CD14-positive monocyte (primary cell): ENCODE measurements at regions not wholly inside any gene's neighbourhood (a gene's known extent, or its start where the extent isn't known, plus 50 kb on each side); places are given as distances from the start of the nearest gene placed in this dataset.

Source experiments
- DNase-seq, 3 donors: peaks; one replicate each; pipeline ENCODE4 v3.0.0-alpha.2; 2011 to 2022
- H2AFZ ChIP-seq: 2 replicates; pipeline ENCODE4 v1.6.0; 2012; ENCODE audit warnings: mild to moderate bottlenecking, low read depth, low read length, inconsistent platforms; ENCODE audit not compliant: insufficient read depth, poor library complexity, severe bottlenecking
- H3K27ac ChIP-seq, 2 donors: 1 replicate in 1 of 2; 2 replicates in 1 of 2; pipeline ENCODE4 v1.5.1; 2012 to 2013; ENCODE audit warnings: low read length in 2 of 2, control low read depth in 1 of 2, inconsistent platforms in 1 of 2, low read depth in 1 of 2, mild to moderate bottlenecking in 1 of 2
- H3K27me3 ChIP-seq, 2 donors: one replicate each; pipeline versions ENCODE4 v1.6.0 to v1.6.1; 2011 to 2013; ENCODE audit warnings: low read length in 2 of 2; ENCODE audit not compliant: control insufficient read depth in 2 of 2, insufficient read depth in 2 of 2
- H3K36me3 ChIP-seq, 2 donors: replicated peaks in 1 of 2; 1 replicate in 1 of 2; 2 replicates in 1 of 2; pipeline versions ENCODE4 v1.5.1 to v1.6.1; 2012 to 2013; ENCODE audit warnings: low read length in 2 of 2, control low read depth in 1 of 2, inconsistent platforms in 1 of 2, mild to moderate bottlenecking in 1 of 2; ENCODE audit not compliant: insufficient read depth in 2 of 2, control insufficient read depth in 1 of 2
- H3K4me1 ChIP-seq, 2 donors: 1 replicate in 1 of 2; 2 replicates in 1 of 2; pipeline versions ENCODE4 v1.5.1 to v1.6.1; 2012 to 2013; ENCODE audit warnings: low read length in 2 of 2, control low read depth in 1 of 2, inconsistent platforms in 1 of 2, mild to moderate bottlenecking in 1 of 2, moderate library complexity in 1 of 2; ENCODE audit not compliant: insufficient read depth in 2 of 2, control insufficient read depth in 1 of 2
- H3K4me2 ChIP-seq: replicated peaks from 2 replicates; pipeline ENCODE3; 2012; ENCODE audit warnings: low read length, moderate library complexity, mild to moderate bottlenecking; ENCODE audit not compliant: poor library complexity, severe bottlenecking; ENCODE audit errors: extremely low read depth
- H3K4me3 ChIP-seq, 3 experiments: fragments of 200-600 bp in 1 of 3; sonication (generic) in 1 of 3; replicated peaks in 1 of 3; 1 replicate in 2 of 3; 2 replicates in 1 of 3; pipeline ENCODE4 v1.5.1; 2011 to 2013; ENCODE audit warnings: low read length in 3 of 3, mild to moderate bottlenecking in 3 of 3, control low read depth in 2 of 3, low read depth in 2 of 3, inconsistent platforms in 1 of 3, moderate library complexity in 1 of 3
- H3K79me2 ChIP-seq: 2 replicates; pipeline ENCODE4 v1.6.0; 2012; ENCODE audit warnings: mild to moderate bottlenecking, control low read depth, inconsistent platforms, low read length, moderate library complexity; ENCODE audit not compliant: insufficient read depth
- H3K9ac ChIP-seq: 2 replicates; pipeline ENCODE4 v1.6.0; 2017; ENCODE audit warnings: low read length, mild to moderate bottlenecking; ENCODE audit not compliant: insufficient read depth, poor library complexity, severe bottlenecking
- H3K9me3 ChIP-seq, 2 donors: replicated peaks in 1 of 2; 1 replicate in 1 of 2; 2 replicates in 1 of 2; pipeline versions ENCODE4 v1.5.1 to v1.6.1; 2012 to 2013; ENCODE audit warnings: low read length in 2 of 2, control low read depth in 1 of 2; ENCODE audit not compliant: control insufficient read depth in 1 of 2, insufficient read depth in 1 of 2
- H4K20me1 ChIP-seq: 2 replicates; pipeline ENCODE4 v1.6.0; 2012; ENCODE audit warnings: mild to moderate bottlenecking, low read length, control low read depth, moderate library complexity; ENCODE audit not compliant: insufficient read depth
- H3K27ac Mint-ChIP-seq, 7 donors: one replicate each; pipeline ENCODE4 v1.8.0; 2020; ENCODE audit warnings: mild to moderate bottlenecking in 7 of 7, mixed read lengths in 7 of 7, moderate library complexity in 6 of 7, inconsistent platforms in 2 of 7
- H3K27me3 Mint-ChIP-seq, 3 donors: one replicate each; pipeline ENCODE4 v1.8.0; 2021 to 2022; ENCODE audit warnings: low read depth in 3 of 3, mild to moderate bottlenecking in 3 of 3, mixed read lengths in 3 of 3, moderate library complexity in 3 of 3, inconsistent platforms in 1 of 3
- H3K36me3 Mint-ChIP-seq, 2 donors: one replicate each; pipeline ENCODE4 v1.8.0; 2020; ENCODE audit warnings: mixed read lengths in 2 of 2, inconsistent platforms in 1 of 2, mild to moderate bottlenecking in 1 of 2
- H3K4me1 Mint-ChIP-seq: one replicate; pipeline ENCODE4 v1.8.0; 2020; ENCODE audit warnings: mild to moderate bottlenecking, mixed read lengths
- H3K4me3 Mint-ChIP-seq, 2 donors: one replicate each; pipeline ENCODE4 v1.8.0; 2020; ENCODE audit warnings: mild to moderate bottlenecking in 2 of 2, mixed read lengths in 2 of 2, moderate library complexity in 1 of 2
- H3K9me3 Mint-ChIP-seq, 7 donors: one replicate each; pipeline ENCODE4 v1.8.0; 2020 to 2022; ENCODE audit warnings: mixed read lengths in 7 of 7, mild to moderate bottlenecking in 6 of 7, moderate library complexity in 6 of 7, inconsistent platforms in 2 of 7
- WGBS: methylation state at CpG from one replicate; pipeline ENCODE4 v1.1.5; 2013; ENCODE audit warnings: missing lambda C conversion rate; ENCODE audit not compliant: insufficient coverage; 5-methylcytosine and 5-hydroxymethylcytosine counted together
- intact Hi-C, 2 donors: fragments of 100-400 bp; cut with micrococcal nuclease; formaldehyde crosslinking; loops; one replicate each; pipeline versions ENCODE4 v1.15.0 to v1.15.1; 2023
- TF ChIP-seq, protein P1 (sequence below): fragments of 200-600 bp; IDR thresholded peaks from one replicate; pipeline ENCODE4 v1.8.0; 2022; ENCODE audit warnings: antibody characterized with exemption, mild to moderate bottlenecking

DNA sequence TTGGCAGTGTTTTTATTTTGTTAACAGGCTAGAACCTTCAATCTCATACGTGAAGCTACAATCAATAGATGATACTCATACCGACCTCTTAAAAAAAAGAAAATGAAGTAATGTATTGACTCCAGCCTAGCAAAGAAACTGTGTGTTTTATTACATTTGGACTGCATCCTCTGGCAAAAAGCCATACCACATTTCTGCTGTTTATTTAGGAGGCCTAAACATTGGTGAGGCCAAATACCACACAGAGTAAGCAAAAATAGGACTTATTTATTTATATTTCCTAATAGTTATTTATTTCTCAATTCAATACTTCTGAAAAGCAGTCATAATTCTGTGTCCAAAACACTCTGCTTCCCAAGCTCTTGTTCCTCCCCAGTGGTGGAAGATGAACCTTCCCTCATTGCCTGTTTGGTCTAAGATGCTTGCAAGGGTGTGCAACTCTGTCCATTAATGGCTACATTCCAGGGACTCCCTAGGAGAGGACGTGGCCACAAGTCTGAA, 398.8 kb upstream of the KLF6 start:
- Histone ChIP-seq H3K9me3 (peaks cover 0 to 5% of the 10 kb centered on the region in 2 donors), H2AFZ (no peak overlapping the region), H3K27ac (no peak overlapping the region), H3K4me3 (no peak overlapping the region), H3K79me2 (no peaks in the 10 kb centered on the region), H3K27me3 (no peaks in the 10 kb centered on the region), H4K20me1 (no peaks in the 10 kb centered on the region), H3K4me2 (no peak overlapping the region), H3K4me1 (no peaks in the 10 kb centered on the region), H3K36me3 (no peaks in the 10 kb centered on the region), H3K9ac (no peak overlapping the region)
- intact Hi-C loops: no loop called here
- no peak for DNase-seq
- Mint-ChIP-seq H3K9me3 (peaks cover 0 to 5% (median 0%) of the 10 kb centered on the region in 7 donors), H3K27ac (no peak overlapping the region), H3K36me3 (no peaks in the 10 kb centered on the region), H3K4me1 (peaks cover 15% of the 10 kb centered on the region), H3K4me3 (no peak overlapping the region), H3K27me3 (peaks cover 0 to 1% (median 0%) of the 10 kb centered on the region in 3 donors)
- no CpG with 5 or more reads among the region's 3 CpGs for WGBS
- TF ChIP-seq, protein P1, sequence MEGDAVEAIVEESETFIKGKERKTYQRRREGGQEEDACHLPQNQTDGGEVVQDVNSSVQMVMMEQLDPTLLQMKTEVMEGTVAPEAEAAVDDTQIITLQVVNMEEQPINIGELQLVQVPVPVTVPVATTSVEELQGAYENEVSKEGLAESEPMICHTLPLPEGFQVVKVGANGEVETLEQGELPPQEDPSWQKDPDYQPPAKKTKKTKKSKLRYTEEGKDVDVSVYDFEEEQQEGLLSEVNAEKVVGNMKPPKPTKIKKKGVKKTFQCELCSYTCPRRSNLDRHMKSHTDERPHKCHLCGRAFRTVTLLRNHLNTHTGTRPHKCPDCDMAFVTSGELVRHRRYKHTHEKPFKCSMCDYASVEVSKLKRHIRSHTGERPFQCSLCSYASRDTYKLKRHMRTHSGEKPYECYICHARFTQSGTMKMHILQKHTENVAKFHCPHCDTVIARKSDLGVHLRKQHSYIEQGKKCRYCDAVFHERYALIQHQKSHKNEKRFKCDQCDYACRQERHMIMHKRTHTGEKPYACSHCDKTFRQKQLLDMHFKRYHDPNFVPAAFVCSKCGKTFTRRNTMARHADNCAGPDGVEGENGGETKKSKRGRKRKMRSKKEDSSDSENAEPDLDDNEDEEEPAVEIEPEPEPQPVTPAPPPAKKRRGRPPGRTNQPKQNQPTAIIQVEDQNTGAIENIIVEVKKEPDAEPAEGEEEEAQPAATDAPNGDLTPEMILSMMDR: no peak

DNA sequence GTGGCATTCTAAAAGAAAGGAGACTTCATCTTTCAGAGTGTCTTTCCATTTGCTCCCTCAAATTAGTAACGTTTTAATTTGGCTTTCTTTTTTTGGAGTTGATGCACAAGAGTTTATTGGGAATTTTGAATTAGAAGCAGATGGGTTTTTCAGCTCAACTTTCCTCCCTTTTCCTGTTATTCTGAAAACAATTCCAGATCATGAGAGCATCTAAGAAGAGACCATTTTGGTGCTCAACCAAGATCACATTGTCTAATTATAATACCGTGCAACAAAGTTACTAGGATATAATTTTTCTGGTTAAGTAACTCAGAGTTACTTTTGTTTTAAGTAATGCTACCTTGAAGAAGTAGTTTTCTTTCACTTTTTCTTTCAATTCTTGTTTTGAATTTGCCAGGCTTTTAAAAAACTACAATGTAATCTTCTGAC, 396.6 kb upstream of the KLF6 start:
- Histone ChIP-seq H3K27ac (no peak overlapping the region), H3K79me2 (no peaks in the 10 kb centered on the region), H3K27me3 (no peaks in the 10 kb centered on the region), H3K4me2 (no peak overlapping the region), H3K9me3 (no peaks in the 10 kb centered on the region), H4K20me1 (no peaks in the 10 kb centered on the region), H3K9ac (no peak overlapping the region), H2AFZ (no peak overlapping the region), H3K4me3 (no peak overlapping the region), H3K36me3 (no peaks in the 10 kb centered on the region), H3K4me1 (peaks cover 3 to 8% of the 10 kb centered on the region in 2 donors)
- intact Hi-C loops: no loop called here
- Mint-ChIP-seq H3K36me3 (no peaks in the 10 kb centered on the region), H3K27ac (peak overlapping the region in 1 of 7 donors; percentile 37), H3K27me3 (peaks cover 0 to 1% (median 0%) of the 10 kb centered on the region in 3 donors), H3K4me3 (no peak overlapping the region), H3K4me1 (peaks cover 13% of the 10 kb centered on the region), H3K9me3 (peaks cover 0 to 5% (median 0%) of the 10 kb centered on the region in 7 donors)
- no CpG with 5 or more reads among the region's 2 CpGs for WGBS
- no peak for DNase-seq
- TF ChIP-seq, protein P1: no peak
